WTC11 (cell line): ENCODE measurements at regions not wholly inside any gene's neighbourhood (a gene's known extent, or its start where the extent isn't known, plus 50 kb on each side); places are given as distances from the start of the nearest gene placed in this dataset.

Experiments
- ATAC-seq: fragments of 200-7000 bp; cut with Tn5 transposase; 2 replicates; pipeline ENCODE4 v1.10.0; 2021; ENCODE audit warnings: mild to moderate bottlenecking, moderate library complexity
- CTCF ChIA-PET: fragments of 300-600 bp; sonication (Branson Sonifier 250); formaldehyde crosslinking; loops from one replicate; lab custom pipeline; 2021; ENCODE audit warnings: antibody characterized with exemption; lab: Charles Lee
- POLR2A ChIA-PET: fragments of 350-600 bp; sonication (Branson Sonifier 250); formaldehyde crosslinking; loops from one replicate; lab custom pipeline; 2021; ENCODE audit warnings: antibody characterized with exemption; lab: Charles Lee
- DNase-seq: peaks from one replicate; pipeline ENCODE4 v3.0.0; 2021; ENCODE audit warnings: low spot score
- H3K27ac Mint-ChIP-seq: 2 replicates; pipeline ENCODE4 v1.8.0; 2021; ENCODE audit warnings: mixed read lengths
- H3K27me3 Mint-ChIP-seq: 2 replicates; pipeline ENCODE4 v1.8.0; 2021; ENCODE audit warnings: low read depth, mild to moderate bottlenecking, moderate library complexity, mixed read lengths
- H3K36me3 Mint-ChIP-seq: 2 replicates; pipeline ENCODE4 v1.8.0; 2021; ENCODE audit warnings: mixed read lengths
- H3K4me1 Mint-ChIP-seq: 2 replicates; pipeline ENCODE4 v1.8.0; 2022; ENCODE audit warnings: mixed read lengths
- H3K4me3 Mint-ChIP-seq: 2 replicates; pipeline ENCODE4 v1.8.0; 2021; ENCODE audit warnings: mild to moderate bottlenecking, moderate library complexity, mixed read lengths
- H3K9me3 Mint-ChIP-seq: 2 replicates; pipeline ENCODE4 v1.8.0; 2021; ENCODE audit warnings: mixed read lengths
- CBFB ChIP-seq: sonication (generic); formaldehyde crosslinking; IDR thresholded peaks from 2 replicates; pipeline ENCODE4 v1.8.1; 2022; ENCODE audit warnings: mild to moderate bottlenecking, low read depth, missing genetic modification reagents
- CREM ChIP-seq: sonication (generic); formaldehyde crosslinking; IDR thresholded peaks from 2 replicates; pipeline ENCODE4 v1.8.1; 2022; ENCODE audit warnings: mild to moderate bottlenecking, missing genetic modification reagents, moderate library complexity
- FOXK1 ChIP-seq: sonication (generic); formaldehyde crosslinking; IDR thresholded peaks from 2 replicates; pipeline ENCODE4 v1.8.0; 2022; ENCODE audit warnings: mild to moderate bottlenecking, moderate library complexity, missing genetic modification reagents
- FOXP1 ChIP-seq: sonication (generic); formaldehyde crosslinking; IDR thresholded peaks from 2 replicates; pipeline ENCODE4 v1.8.0; 2022; ENCODE audit warnings: missing genetic modification reagents, mild to moderate bottlenecking, moderate library complexity, borderline replicate concordance
- HMGA2 ChIP-seq: fragments of 250-450 bp; sonication (Bioruptor Pico); IDR thresholded peaks from 2 replicates; pipeline ENCODE4 v1.4.0; 2021; ENCODE audit warnings: mild to moderate bottlenecking, moderate library complexity
- JAZF1 ChIP-seq: fragments of 250-450 bp; sonication (Bioruptor Pico); IDR thresholded peaks from 2 replicates; pipeline ENCODE4 v1.9.0; 2021; ENCODE audit warnings: moderate library complexity, mild to moderate bottlenecking, inconsistent platforms
- MYBL2 ChIP-seq: sonication (generic); formaldehyde crosslinking; IDR thresholded peaks from 2 replicates; pipeline ENCODE4 v1.8.1; 2023; ENCODE audit warnings: mild to moderate bottlenecking, moderate library complexity, missing genetic modification reagents
- NR3C1 ChIP-seq: sonication (generic); formaldehyde crosslinking; conservative IDR thresholded peaks from 2 replicates; pipeline ENCODE4 v1.8.1; 2023; ENCODE audit warnings: low read depth, mild to moderate bottlenecking, missing genetic modification reagents
- RORB ChIP-seq: fragments of 250-450 bp; sonication (Bioruptor Pico); IDR thresholded peaks from 2 replicates; pipeline ENCODE4 v1.9.0; 2021; ENCODE audit warnings: mild to moderate bottlenecking
- ZNF138 ChIP-seq: sonication (generic); formaldehyde crosslinking; conservative IDR thresholded peaks from 2 replicates; pipeline ENCODE4 v1.8.1; 2022; ENCODE audit warnings: mild to moderate bottlenecking, moderate library complexity, missing genetic modification reagents
- ZNF232 ChIP-seq: sonication (generic); formaldehyde crosslinking; IDR thresholded peaks from 2 replicates; pipeline ENCODE4 v1.8.0; 2022; ENCODE audit warnings: mild to moderate bottlenecking, missing genetic modification reagents
- ZNF263 ChIP-seq: sonication (generic); formaldehyde crosslinking; IDR thresholded peaks from 2 replicates; pipeline ENCODE4 v1.8.1; 2022; ENCODE audit warnings: low read depth, mild to moderate bottlenecking, moderate library complexity, missing genetic modification reagents
- ZNF671 ChIP-seq: fragments of 250-450 bp; sonication (Bioruptor Pico); IDR thresholded peaks from 2 replicates; pipeline ENCODE4 v1.8.0; 2021; ENCODE audit warnings: mild to moderate bottlenecking
- TF ChIP-seq, protein P1 (sequence below): sonication (generic); formaldehyde crosslinking; IDR thresholded peaks from 2 replicates; pipeline ENCODE4 v1.8.0; 2023; ENCODE audit warnings: missing genetic modification reagents
- TF ChIP-seq, protein P2 (sequence below): sonication (generic); formaldehyde crosslinking; IDR thresholded peaks from 2 replicates; pipeline ENCODE4 v1.8.0; 2022; ENCODE audit warnings: missing genetic modification reagents
- TF ChIP-seq, protein P3 (sequence below): fragments of 250-450 bp; sonication (Bioruptor Pico); IDR thresholded peaks from 2 replicates; pipeline ENCODE4 v1.9.0; 2021; ENCODE audit warnings: mild to moderate bottlenecking
- TF ChIP-seq, protein P4 (sequence below): sonication (generic); formaldehyde crosslinking; IDR thresholded peaks from 2 replicates; pipeline ENCODE4 v1.8.0; 2022; ENCODE audit warnings: mild to moderate bottlenecking, missing genetic modification reagents
- TF ChIP-seq, protein P5 (sequence below): sonication (generic); formaldehyde crosslinking; IDR thresholded peaks from 2 replicates; pipeline ENCODE4 v1.8.1; 2022; ENCODE audit warnings: mild to moderate bottlenecking, moderate library complexity, missing genetic modification reagents
- TF ChIP-seq, protein P6 (sequence below): sonication (generic); formaldehyde crosslinking; IDR thresholded peaks from 2 replicates; pipeline ENCODE4 v1.8.1; 2023; ENCODE audit warnings: mild to moderate bottlenecking, missing genetic modification reagents, borderline replicate concordance
- TF ChIP-seq, protein P7 (sequence below): fragments of 200-600 bp; IDR thresholded peaks from 2 replicates; pipeline ENCODE4 v1.8.0; 2022; ENCODE audit warnings: antibody characterized with exemption

DNA sequence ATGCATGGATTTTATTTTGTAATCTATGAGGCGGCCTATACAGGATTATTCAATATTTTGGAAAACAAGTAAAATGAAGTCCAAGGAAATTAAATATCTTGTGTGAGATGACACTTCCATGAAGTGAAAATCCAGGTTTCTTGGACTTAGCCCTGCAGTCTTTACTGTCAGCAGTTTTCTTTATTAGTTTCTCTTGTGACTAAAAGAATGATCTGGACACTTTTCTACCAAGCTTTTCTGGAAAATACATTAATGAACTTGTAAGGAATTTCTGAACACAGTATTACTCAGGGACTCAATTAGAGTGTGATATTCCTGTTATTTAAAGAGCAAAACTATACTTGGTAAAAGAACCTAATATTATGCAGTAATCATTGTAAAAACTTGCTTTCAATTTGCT is 610.4 kb upstream of the SLC8A1 start:
- TF ChIP-seq, protein P1, sequence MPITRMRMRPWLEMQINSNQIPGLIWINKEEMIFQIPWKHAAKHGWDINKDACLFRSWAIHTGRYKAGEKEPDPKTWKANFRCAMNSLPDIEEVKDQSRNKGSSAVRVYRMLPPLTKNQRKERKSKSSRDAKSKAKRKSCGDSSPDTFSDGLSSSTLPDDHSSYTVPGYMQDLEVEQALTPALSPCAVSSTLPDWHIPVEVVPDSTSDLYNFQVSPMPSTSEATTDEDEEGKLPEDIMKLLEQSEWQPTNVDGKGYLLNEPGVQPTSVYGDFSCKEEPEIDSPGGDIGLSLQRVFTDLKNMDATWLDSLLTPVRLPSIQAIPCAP (CRISPR knock-in tag): no peak
- TF ChIP-seq CBFB (CRISPR knock-in tag) (no peak), FOXP1 (no peak), FOXK1 (CRISPR knock-in tag) (no peak), ZNF263 (CRISPR knock-in tag) (no peak), ZNF232 (no peak), RORB (CRISPR knock-in tag) (no peak), MYBL2 (CRISPR knock-in tag) (no peak), JAZF1 (no peak), ZNF138 (CRISPR knock-in tag) (no peak), CREM (CRISPR knock-in tag) (no peak), HMGA2 (CRISPR knock-in tag) (no peak), ZNF671 (CRISPR knock-in tag) (no peak), NR3C1 (CRISPR knock-in tag) (no peak)
- TF ChIP-seq, protein P2, sequence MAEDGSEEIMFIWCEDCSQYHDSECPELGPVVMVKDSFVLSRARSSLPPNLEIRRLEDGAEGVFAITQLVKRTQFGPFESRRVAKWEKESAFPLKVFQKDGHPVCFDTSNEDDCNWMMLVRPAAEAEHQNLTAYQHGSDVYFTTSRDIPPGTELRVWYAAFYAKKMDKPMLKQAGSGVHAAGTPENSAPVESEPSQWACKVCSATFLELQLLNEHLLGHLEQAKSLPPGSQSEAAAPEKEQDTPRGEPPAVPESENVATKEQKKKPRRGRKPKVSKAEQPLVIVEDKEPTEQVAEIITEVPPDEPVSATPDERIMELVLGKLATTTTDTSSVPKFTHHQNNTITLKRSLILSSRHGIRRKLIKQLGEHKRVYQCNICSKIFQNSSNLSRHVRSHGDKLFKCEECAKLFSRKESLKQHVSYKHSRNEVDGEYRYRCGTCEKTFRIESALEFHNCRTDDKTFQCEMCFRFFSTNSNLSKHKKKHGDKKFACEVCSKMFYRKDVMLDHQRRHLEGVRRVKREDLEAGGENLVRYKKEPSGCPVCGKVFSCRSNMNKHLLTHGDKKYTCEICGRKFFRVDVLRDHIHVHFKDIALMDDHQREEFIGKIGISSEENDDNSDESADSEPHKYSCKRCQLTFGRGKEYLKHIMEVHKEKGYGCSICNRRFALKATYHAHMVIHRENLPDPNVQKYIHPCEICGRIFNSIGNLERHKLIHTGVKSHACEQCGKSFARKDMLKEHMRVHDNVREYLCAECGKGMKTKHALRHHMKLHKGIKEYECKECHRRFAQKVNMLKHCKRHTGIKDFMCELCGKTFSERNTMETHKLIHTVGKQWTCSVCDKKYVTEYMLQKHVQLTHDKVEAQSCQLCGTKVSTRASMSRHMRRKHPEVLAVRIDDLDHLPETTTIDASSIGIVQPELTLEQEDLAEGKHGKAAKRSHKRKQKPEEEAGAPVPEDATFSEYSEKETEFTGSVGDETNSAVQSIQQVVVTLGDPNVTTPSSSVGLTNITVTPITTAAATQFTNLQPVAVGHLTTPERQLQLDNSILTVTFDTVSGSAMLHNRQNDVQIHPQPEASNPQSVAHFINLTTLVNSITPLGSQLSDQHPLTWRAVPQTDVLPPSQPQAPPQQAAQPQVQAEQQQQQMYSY (CRISPR knock-in tag): no peak
- TF ChIP-seq, protein P3, sequence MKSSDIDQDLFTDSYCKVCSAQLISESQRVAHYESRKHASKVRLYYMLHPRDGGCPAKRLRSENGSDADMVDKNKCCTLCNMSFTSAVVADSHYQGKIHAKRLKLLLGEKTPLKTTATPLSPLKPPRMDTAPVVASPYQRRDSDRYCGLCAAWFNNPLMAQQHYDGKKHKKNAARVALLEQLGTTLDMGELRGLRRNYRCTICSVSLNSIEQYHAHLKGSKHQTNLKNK: no peak
- TF ChIP-seq, protein P4, sequence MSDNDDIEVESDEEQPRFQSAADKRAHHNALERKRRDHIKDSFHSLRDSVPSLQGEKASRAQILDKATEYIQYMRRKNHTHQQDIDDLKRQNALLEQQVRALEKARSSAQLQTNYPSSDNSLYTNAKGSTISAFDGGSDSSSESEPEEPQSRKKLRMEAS: no peak
- TF ChIP-seq, protein P5, sequence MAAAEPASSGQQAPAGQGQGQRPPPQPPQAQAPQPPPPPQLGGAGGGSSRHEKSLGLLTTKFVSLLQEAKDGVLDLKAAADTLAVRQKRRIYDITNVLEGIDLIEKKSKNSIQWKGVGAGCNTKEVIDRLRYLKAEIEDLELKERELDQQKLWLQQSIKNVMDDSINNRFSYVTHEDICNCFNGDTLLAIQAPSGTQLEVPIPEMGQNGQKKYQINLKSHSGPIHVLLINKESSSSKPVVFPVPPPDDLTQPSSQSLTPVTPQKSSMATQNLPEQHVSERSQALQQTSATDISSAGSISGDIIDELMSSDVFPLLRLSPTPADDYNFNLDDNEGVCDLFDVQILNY: no peak
- TF ChIP-seq, protein P6, sequence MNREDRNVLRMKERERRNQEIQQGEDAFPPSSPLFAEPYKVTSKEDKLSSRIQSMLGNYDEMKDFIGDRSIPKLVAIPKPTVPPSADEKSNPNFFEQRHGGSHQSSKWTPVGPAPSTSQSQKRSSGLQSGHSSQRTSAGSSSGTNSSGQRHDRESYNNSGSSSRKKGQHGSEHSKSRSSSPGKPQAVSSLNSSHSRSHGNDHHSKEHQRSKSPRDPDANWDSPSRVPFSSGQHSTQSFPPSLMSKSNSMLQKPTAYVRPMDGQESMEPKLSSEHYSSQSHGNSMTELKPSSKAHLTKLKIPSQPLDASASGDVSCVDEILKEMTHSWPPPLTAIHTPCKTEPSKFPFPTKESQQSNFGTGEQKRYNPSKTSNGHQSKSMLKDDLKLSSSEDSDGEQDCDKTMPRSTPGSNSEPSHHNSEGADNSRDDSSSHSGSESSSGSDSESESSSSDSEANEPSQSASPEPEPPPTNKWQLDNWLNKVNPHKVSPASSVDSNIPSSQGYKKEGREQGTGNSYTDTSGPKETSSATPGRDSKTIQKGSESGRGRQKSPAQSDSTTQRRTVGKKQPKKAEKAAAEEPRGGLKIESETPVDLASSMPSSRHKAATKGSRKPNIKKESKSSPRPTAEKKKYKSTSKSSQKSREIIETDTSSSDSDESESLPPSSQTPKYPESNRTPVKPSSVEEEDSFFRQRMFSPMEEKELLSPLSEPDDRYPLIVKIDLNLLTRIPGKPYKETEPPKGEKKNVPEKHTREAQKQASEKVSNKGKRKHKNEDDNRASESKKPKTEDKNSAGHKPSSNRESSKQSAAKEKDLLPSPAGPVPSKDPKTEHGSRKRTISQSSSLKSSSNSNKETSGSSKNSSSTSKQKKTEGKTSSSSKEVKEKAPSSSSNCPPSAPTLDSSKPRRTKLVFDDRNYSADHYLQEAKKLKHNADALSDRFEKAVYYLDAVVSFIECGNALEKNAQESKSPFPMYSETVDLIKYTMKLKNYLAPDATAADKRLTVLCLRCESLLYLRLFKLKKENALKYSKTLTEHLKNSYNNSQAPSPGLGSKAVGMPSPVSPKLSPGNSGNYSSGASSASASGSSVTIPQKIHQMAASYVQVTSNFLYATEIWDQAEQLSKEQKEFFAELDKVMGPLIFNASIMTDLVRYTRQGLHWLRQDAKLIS (CRISPR knock-in tag): no peak
- TF ChIP-seq, protein P7, sequence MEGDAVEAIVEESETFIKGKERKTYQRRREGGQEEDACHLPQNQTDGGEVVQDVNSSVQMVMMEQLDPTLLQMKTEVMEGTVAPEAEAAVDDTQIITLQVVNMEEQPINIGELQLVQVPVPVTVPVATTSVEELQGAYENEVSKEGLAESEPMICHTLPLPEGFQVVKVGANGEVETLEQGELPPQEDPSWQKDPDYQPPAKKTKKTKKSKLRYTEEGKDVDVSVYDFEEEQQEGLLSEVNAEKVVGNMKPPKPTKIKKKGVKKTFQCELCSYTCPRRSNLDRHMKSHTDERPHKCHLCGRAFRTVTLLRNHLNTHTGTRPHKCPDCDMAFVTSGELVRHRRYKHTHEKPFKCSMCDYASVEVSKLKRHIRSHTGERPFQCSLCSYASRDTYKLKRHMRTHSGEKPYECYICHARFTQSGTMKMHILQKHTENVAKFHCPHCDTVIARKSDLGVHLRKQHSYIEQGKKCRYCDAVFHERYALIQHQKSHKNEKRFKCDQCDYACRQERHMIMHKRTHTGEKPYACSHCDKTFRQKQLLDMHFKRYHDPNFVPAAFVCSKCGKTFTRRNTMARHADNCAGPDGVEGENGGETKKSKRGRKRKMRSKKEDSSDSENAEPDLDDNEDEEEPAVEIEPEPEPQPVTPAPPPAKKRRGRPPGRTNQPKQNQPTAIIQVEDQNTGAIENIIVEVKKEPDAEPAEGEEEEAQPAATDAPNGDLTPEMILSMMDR: no peak
- TF ChIP-seq, all 79 proteins: peak for 0
- POLR2A ChIA-PET: no interaction called here
- Mint-ChIP-seq H3K27me3 (no peaks in the 10 kb centered on the region), H3K36me3 (no peaks in the 10 kb centered on the region), H3K9me3 (peaks cover 3% of the 10 kb centered on the region; the same call in 1 of the 2 replicates), H3K27ac (no peak overlapping the region), H3K4me3 (no peak overlapping the region), H3K4me1 (peaks cover 22% of the 10 kb centered on the region)
- no peak for ATAC-seq
- CTCF ChIA-PET: no interaction called here
- no peak for DNase-seq
